ENCODE measurements at regions not wholly inside any gene's neighbourhood (a gene's known extent, or its start where the extent isn't known, plus 50 kb on each side); places are given as distances from the start of the nearest gene placed in this dataset.

DNA sequence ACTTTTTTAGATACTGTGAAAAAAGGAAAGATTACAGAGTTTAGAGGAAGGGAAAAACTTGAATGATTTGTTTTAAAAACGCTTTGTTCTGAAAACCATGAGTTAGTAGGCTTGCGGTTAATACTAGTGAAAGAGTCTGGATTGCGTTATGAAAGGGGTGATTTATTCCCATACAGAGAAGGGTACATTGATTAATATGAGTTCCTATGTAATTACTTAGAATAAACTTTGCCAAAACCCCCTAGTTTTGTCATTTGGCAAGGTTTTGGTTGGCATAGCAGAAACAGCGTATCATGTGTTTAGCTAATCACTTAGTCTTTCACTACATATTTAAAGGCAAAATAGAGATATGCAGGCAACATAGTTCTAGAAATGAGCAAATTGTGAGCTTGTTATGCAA lies 91.2 kb upstream of the POT1 start:
- Histone ChIP-seq H3K27me3 (no peaks in the 10 kb centered on the region), H3K4me1 (no peaks in the 10 kb centered on the region), H3K4me3 (no peak overlapping the region), H3K36me3 (no peaks in the 10 kb centered on the region), H3K27ac (no peak overlapping the region), H3K9me3 (no peaks in the 10 kb centered on the region)
- DNase-seq (no peak), ATAC-seq (no peak)
- WGBS, 4 donors = 89 to 91% (median 90%) methylated on average over 4 of the region's 4 CpGs
- no peak for TF ChIP-seq POLR2A (IDR thresholded peaks at IDR 0.05)
- TF ChIP-seq, protein P1, sequence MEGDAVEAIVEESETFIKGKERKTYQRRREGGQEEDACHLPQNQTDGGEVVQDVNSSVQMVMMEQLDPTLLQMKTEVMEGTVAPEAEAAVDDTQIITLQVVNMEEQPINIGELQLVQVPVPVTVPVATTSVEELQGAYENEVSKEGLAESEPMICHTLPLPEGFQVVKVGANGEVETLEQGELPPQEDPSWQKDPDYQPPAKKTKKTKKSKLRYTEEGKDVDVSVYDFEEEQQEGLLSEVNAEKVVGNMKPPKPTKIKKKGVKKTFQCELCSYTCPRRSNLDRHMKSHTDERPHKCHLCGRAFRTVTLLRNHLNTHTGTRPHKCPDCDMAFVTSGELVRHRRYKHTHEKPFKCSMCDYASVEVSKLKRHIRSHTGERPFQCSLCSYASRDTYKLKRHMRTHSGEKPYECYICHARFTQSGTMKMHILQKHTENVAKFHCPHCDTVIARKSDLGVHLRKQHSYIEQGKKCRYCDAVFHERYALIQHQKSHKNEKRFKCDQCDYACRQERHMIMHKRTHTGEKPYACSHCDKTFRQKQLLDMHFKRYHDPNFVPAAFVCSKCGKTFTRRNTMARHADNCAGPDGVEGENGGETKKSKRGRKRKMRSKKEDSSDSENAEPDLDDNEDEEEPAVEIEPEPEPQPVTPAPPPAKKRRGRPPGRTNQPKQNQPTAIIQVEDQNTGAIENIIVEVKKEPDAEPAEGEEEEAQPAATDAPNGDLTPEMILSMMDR (IDR thresholded peaks at IDR 0.05) = no peak
- intact Hi-C loops (cut with DNase I) = no loop called here

DNA sequence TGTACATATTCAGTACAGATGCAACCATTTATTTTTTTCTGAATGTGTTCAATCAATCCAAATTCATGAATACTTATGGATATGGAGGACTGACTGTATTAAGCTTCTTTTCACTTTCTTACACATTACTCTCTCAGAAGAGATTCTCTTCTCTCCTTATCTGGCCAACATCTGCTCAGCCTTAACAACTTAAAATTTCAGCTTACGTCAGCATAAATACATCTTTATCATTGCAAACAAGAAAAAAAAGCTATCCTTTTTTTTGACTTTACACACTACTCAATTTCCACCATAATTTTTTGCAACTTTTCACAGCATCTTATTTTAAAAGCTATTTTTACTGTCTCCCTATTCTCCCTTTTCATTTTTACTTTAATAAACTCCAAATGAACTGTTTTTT lies 80.9 kb upstream of the POT1 start:
- H3K4me3 ChIP-seq = no peak overlapping the region
- H3K27ac ChIP-seq = no peak overlapping the region
- no peak for TF ChIP-seq POLR2A (IDR thresholded peaks at IDR 0.05)
- no peaks in the 10 kb centered on the region for H3K9me3 ChIP-seq
- H3K27me3 ChIP-seq = no peaks in the 10 kb centered on the region
- H3K36me3 ChIP-seq = no peaks in the 10 kb centered on the region
- DNase-seq (no peak), ATAC-seq (no peak)
- intact Hi-C loops (cut with DNase I) = no loop called here
- H3K4me1 ChIP-seq = no peaks in the 10 kb centered on the region
- 83 to 92% (median 85%) methylated on average over 1 of the region's 1 CpG for WGBS, 4 donors

DNA sequence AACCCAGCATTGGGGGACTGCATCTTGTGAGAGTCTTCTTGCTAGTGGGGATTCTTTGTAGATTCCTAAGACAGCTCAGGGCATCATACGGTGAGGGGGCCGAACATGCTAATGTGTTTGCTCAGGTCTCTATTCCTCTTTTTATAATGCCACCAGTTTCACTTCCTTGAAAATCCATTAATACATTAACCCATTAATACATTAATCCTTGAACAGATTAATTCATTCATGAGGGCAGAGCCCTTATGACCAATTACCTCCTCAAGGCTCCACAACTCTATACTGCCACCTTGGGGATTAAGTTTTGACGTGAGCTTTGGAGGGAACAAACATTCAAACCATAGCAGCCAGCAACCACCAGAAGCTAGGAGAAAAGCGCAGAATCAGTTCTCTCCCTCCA lies 67.2 kb upstream of the POT1 start:
- no peaks in the 10 kb centered on the region for H3K27me3 ChIP-seq
- no peak overlapping the region for H3K4me3 ChIP-seq
- H3K27ac ChIP-seq = no peak overlapping the region
- DNase-seq = no peak
- peaks cover 0 to 4% (median 0%) of the 10 kb centered on the region in 12 donors for H3K9me3 ChIP-seq
- no peaks in the 10 kb centered on the region for H3K36me3 ChIP-seq
- 73 to 78% (median 74%) methylated on average over 4 of the region's 4 CpGs for WGBS, 4 donors
- TF ChIP-seq, protein P1 (IDR thresholded peaks at IDR 0.05) = peak in 5 of 12 donors; percentile 8 to 30 (median 18)
- TF ChIP-seq POLR2A (IDR thresholded peaks at IDR 0.05) = no peak
- no peak for ATAC-seq
- H3K4me1 ChIP-seq = peaks cover 0 to 4% (median 0%) of the 10 kb centered on the region in 12 donors
- intact Hi-C loops (cut with DNase I) = no loop called here

DNA sequence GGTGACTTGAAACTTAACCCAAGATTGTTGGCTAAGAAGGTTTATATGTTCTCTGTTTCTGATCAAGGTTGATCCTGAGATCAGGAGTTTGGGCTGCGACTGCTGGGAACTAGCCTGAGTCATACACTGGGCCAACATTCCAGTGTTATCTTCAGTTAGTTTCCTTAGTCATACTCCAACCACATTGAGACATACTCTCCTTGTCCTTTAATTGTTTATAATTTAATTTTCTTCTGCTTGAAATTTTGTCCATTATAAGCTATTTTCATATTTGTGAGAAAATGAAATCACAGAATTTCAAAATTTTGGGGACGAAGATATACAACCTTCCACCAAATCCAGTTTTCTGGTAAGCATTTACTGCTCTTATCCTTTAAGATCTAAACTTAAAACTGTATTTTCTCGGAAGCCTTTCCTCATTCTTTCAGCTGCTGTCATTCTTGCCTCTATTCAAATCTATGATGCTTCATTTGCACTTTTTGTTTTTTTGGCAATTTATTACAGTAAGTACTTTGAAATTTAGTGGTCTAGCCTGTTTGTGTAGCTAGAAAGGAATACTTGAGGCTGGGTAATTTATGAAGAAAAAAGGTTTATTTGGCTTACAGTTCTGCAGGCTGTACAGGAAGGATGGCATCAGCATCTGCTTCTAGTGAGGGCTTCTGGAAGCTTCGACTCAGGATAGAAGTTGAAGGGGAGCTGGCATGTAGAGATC lies 63.4 kb upstream of the POT1 start:
- DNase-seq = peak in 1 of 5 donors; percentile 25
- intact Hi-C loops (cut with DNase I) = no loop called here
- peaks cover 0 to 4% (median 0%) of the 10 kb centered on the region in 12 donors for H3K9me3 ChIP-seq
- WGBS, 4 donors = 61 to 66% (median 65%) methylated on average over 4 of the region's 4 CpGs
- H3K36me3 ChIP-seq = no peaks in the 10 kb centered on the region
- H3K27me3 ChIP-seq = no peaks in the 10 kb centered on the region
- TF ChIP-seq, protein P1 (IDR thresholded peaks at IDR 0.05) = no peak
- no peak for TF ChIP-seq POLR2A (IDR thresholded peaks at IDR 0.05)
- peak in 3 of 4 donors; percentile 36 to 80 (median 75) for ATAC-seq
- H3K27ac ChIP-seq = no peak overlapping the region
- H3K4me3 ChIP-seq = peak overlapping the region in 2 of 12 donors; percentile 27 to 35
- peaks cover 0 to 11% (median 0%) of the 10 kb centered on the region in 12 donors for H3K4me1 ChIP-seq
